ENCODE measurements at regions not wholly inside any gene's neighbourhood (a gene's known extent, or its start where the extent isn't known, plus 50 kb on each side); places are given as distances from the start of the nearest gene placed in this dataset.
"Not testable (repeated sequence)": the region's sequence is repeated elsewhere in the genome, so short reads cannot be mapped to it uniquely, and the experiment has no call there.

DNA sequence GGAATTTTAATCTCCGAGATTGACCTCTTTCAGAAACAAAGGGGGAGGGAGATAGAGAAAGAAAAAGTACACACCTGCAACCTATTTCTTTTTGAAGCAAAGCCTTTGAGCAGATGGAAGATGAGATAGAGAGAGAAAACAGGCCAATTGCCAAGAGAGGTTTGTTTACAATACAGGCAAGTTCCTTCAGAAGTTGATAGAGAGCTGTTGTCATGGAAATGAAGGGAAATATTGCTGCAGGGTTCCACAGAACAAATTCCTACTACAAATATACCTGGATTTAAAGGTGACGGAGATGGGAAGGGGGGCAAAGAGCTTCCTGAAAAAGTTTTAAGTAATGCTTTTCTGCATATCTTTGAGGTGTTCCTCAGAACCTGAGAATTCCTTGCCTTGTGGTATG is 388.4 kb downstream of the NDFIP2 start:
- DNase-seq (ENCODE audit: low read depth) = no peak

DNA sequence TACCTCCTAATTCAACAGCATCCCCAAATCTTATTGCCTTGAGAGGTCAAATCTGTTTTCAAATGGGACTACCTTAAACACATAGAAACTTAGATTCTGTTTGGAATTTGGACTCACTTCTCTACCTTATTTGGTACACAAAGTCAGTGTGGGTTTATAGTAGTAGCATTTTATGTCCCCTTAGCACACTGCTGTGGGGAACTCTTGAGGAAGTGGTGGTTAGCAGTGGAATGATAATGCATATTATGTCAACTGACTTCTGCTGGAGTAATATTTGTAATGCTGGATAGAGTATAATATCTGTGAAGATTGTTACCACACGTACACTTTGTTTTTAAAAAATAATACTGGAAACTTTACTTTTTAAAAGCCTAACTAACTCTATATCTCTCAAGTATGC is 386.3 kb downstream of the NDFIP2 start:
- DNase-seq (ENCODE audit: low read depth) = no peak

DNA sequence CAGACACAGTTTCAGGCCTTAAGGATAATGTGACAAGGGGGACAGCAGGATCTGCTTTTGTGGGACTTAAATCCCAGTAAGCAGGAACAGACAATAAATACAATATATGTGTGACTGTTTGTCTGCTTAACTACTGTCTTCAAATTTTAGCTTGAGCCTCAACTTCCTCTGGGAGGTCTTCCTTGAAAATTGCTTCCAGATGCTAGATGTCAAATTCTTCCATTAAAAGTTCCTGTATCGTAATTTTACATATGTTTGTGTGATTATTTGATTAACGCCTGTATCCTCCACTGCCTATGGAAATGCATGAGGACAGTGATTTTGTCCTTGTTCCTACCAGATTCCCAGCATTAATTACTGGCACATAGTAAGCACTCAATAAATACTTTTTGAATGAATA is 385.5 kb downstream of the NDFIP2 start:
- DNase-seq (ENCODE audit: low read depth) = no peak

DNA sequence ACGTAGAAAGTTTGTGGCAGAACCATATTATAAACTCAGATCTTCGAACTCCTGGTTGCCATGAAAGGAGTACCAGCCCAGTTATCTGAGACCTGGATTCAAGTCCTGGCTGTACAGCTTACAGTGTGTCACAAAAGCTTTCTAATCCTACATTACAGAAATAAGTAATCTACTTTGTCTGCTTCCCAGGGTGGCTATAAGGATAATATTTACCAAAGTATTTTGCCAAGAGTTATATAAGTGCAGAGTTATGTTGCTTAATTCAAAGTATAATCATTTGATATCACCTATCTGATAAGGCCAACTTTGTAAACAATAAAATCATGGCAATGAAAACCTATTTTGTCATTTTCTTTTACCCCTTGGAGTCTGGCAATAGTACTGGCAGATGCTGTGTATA is 381.6 kb downstream of the NDFIP2 start:
- no peak for DNase-seq (ENCODE audit: low read depth)

DNA sequence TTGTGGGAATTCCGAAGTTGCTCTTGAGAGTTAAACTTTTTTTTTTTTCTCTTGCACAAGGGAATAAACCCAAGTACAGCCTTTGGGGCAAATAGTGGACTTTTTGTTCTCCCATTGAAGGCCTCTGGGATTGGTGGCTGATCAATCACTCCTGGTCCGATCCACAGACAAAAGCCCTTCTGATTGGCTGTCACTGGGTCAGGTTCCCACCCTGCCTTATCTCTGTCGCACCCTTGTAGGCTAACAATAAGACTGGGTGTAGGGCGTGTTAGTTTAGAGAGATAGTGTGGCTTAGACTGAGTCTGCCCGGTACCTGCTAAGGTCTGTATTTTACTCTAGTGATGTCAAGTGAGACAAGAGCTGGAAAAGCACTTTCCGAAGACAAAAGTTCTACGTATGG is 380.8 kb downstream of the NDFIP2 start:
- no peak for DNase-seq (ENCODE audit: low read depth)

DNA sequence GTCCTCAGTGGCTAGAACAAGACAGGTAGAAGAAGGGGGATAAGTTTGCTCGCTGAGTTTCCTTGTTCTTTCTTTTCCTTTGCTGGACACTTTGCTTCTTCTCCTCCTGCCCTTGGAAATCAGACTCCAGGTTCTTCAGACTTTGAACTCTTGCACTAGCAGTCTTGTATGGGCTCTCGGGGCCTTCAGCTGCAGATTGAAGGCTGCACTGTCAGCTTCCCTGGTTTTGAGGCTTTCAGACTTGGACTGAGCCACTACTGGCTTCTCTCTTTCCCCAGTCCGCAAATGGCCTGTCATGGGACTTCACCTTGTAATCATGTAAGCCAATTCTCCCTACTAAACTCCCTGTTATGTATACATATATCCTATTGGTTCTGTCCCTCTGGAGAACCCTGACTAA is 379.8 kb downstream of the NDFIP2 start:
- DNase-seq (ENCODE audit: low read depth) = no peak

DNA sequence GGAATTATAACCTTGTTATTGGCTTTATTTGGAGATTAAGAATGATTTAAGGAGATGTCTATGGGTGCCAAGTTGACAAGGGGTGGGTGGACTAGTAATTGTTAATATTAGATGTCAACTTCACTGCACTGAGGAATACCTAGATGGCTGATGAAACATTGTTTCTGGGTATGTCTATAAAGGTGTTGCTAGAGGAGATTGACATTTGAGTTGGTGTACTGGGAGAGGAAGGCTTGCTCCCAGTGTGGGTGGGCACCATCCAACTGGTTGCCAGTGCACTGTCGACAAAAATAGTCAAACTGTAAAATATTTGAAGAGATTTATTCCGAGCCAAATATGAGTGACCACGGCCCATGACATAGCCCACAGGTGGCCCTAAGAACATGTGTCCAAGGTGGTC is 378.8 kb downstream of the NDFIP2 start:
- no peak for DNase-seq (ENCODE audit: low read depth)

DNA sequence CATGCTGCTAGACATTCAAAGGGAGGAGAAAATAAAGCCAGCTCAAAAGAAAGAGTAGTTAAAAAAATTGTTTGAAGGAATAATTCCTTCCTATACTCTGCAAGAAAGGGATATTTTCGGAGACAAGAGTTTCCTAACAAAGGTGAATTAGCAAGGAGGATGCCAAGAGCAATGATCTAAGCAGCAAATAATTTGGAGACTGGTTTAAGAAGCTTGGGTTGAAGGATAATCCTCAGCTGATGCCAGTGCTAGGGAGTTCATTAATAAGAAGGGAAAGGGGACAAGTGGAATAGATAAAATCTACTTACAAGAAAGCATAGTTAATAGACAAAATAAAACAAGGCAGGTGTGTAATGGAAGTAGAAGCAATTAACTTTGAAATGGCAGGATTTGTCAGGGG is 372.3 kb downstream of the NDFIP2 start:
- DNase-seq (ENCODE audit: low read depth) = no peak

DNA sequence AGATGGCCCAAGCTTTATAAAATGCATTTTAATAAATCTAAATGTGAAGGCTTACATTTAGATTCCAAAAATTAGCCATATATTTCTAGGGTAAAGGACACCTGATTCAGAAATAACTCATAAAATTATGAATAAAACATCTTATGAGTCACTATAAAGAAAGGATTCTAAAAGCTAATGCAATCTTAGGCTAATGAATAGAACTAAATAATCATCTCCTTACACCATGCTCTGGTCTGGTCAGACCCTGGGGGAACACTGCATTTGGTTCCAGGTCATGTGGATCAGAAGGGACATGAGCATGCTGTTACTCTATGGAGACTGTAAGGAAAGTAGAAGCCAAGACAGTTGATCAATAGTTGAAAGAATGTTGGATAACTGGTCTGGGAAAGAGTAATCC is 370.4 kb downstream of the NDFIP2 start:
- no peak for DNase-seq (ENCODE audit: low read depth)

DNA sequence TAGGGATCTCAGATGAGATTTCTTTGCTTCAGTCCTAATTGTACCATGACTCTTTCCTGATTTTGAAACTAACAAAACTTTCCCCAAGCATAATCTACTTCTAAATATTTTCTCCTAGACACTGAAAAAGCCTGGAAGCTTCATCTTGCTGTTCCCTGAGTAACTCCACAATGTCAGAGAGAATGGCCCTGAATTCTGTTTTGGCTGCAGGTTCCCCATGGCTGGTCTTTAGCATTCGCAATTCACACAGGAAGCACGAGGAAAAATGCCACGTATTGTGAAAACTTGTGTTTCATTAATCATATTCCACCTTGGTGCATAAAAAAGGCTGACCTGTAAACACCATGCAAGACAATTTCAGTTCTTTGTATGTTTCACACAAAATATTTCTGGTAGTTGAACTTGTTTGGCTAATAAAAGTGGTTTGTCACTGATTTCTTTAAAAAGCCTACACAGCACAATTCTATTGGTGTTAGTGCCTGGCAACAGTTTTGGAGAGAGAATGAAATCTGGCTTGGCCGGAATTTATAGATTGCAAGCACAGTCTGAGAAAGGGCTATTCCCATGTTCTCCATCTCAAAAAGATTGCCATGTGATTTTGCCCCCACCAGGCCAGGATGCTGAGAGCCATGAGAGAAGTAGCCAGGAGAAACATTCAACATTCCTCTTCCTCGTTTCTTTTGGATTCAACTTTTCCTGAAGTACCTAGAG is 367.1 kb downstream of the NDFIP2 start:
- DNase-seq (ENCODE audit: low read depth) = no peak

DNA sequence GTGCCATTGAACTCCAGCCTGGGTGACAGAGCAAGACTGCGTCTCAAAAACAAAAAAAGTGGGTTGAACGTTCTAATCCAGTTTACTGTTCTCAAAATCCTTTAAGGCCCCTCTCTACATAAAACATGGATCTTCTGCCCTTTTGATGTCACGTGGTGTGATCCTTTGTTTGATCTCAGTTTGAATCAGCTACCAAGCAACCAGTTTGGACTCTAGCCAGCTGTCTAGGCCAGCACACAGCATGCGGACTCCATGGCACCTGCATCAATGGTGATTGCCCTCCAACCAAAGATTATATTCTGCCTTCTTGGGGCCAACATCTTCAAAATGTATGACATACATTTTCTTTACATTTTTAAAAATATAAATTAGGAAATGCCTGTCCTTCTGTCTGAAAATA is 365.4 kb downstream of the NDFIP2 start:
- DNase-seq (ENCODE audit: low read depth) = no peak

DNA sequence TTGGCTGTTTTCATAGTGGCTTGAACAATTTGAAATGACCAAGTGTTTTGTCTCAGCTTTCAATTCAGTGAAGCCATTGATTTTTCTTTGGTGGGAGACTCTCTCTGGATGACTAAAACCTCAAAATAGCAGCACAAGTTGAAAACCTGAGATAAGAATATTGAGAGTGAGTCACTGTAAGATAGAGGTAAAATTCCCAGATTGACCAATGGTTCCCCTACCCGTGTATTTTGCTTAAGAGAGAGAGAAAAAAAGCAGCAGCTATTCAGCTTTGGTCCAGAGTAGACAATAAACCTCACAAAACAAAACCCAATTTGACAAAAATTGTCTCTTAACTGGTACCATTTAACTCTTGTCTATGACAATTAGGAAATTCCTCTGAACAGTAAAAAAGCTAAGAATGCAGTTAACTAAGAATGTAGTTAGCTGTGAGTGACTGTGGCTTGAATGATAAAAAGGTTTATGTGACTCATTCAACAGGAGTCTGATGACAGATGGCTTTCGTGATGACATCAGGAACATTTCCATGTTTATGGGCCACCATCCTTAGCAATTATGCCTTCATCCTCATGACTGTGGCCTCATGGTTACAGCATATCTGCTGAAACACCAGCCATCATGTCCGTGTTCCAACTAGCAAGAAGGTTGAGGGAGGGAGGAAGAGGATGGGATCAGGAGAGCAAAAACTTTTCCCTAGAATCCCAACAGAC is 356.9 kb downstream of the NDFIP2 start:
- no peak for DNase-seq (ENCODE audit: low read depth)

DNA sequence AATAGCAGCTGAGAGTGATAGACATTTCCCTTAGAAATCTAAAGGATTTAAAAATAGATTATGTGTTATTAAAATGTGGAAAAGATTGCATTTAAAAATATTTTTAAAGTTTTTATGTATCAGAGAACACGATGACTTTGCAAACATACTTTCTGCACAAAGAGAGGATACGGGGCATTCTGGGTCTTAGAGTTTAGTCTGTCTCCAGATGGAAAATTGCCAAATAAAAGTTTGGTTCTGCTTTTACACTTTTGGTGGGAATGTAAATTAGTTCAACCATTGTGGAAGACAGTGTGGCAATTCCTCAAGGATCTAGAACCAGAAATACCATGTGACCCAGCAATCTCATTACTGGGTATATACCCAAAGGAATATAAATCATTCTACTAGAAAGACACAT is 355.2 kb downstream of the NDFIP2 start:
- DNase-seq (ENCODE audit: low read depth) = not testable (repeated sequence)

DNA sequence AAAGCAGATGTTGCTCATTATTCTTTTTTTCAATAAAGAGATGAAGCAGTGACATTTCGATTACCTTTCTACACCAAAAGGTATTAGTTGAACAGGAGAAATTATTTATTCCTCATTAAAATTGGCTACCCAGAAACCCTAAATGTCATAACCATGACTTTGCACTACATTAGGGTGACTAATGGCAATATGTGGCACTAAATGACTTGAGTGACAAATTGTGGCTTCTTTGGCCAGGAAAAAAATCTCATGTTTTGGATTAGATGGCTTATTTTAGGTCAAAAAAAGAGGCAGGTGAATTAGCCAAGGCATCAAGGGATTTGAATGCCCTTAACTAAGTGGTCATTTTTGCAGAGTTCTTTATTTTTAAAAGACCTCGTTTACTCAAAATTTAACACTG is 353.9 kb downstream of the NDFIP2 start:
- DNase-seq (ENCODE audit: low read depth) = no peak

DNA sequence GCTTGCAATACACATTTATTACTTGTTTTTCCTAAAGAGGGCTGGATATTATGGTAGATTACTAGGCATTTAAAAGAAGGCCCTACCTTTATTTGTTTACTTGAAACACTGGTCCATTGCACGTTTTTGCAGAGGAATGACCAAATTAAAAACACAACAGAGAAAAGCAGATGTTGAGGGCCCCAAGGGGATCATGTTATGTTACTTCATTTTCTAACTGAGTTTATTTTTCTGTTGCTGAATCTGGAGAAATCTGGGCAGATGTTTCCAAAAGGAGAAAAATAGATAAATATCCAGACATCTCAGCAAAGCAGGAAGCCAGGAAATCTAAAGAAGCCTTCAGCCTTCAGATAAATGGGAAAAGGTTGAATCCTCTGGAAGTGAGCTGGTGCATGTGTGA is 353.0 kb downstream of the NDFIP2 start:
- no peak for DNase-seq (ENCODE audit: low read depth)

DNA sequence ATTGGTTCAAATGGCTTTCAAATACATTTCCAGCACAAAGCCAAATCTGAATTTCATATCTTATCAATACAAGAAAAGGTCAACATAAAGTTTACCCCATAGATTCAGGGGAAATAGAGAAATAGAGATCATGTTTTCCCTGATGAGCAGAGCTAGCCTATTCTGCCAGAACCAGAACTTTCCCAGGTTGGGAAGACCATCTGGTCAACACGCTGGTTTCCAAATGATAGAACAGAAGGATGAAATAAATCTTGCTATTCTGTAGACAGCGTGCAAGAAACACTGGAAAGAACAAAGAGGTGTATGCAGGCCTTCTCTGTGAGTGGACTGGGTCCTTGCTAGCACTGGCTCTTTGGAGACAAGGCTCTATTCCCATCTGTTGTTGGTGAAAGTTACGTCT is 350.6 kb downstream of the NDFIP2 start:
- no peak for DNase-seq (ENCODE audit: low read depth)

DNA sequence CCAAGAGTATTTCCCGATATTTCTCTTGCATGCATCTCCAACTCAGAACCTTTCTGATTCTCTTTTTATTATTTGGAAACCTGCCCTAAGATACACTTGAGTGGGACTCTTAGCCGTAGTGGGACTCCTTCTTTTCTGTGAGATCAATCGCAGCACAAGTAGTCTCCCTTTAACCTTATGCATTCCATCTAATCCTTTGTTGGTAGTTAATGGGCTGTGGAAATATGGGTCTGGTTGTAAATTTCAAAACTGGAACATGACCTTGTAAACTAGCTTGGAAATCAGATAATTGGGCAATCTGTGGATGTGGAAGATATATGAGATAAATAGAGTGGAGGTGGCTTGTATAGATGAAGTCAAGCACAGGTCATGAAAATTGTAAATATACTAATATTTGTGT is 350.0 kb downstream of the NDFIP2 start:
- no peak for DNase-seq (ENCODE audit: low read depth)

DNA sequence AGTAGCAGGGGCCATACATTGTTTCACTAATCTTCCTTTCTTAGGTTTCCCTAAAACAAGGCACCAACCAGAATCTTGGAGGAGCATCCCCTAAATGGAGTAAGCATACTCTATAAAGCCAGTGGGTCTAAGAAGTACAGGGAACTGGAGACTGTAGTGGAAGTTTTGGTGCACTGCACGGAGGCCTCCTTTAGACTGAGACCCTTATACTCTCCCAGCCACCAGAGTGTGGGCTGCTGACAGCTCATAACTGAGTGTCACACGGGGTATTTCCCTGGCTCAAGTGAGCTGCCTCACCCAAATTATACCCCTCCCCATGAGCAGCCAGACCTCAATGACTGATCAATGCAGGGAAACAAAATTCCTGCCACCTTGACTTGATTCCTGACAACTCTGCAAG is 349.5 kb downstream of the NDFIP2 start:
- DNase-seq (ENCODE audit: low read depth) = no peak

DNA sequence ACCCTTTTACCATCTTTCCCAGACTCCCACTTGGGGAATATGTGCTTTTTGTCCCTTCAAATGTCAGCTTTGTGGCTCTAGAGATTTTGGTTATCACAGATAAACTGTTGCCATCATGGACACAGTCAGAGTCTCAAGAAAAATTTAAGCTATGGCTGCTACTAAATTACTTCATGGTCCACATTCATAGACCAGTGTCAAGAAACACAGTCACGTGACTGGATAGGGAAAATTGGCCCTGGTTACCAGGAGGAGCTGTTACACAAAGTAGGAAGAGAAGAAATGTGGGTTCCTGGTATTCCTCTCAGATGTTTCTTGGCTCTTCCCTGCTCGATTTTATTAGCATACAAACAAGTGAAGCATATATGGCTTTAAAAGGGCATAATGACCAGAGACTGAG is 348.9 kb downstream of the NDFIP2 start:
- no peak for DNase-seq (ENCODE audit: low read depth)

DNA sequence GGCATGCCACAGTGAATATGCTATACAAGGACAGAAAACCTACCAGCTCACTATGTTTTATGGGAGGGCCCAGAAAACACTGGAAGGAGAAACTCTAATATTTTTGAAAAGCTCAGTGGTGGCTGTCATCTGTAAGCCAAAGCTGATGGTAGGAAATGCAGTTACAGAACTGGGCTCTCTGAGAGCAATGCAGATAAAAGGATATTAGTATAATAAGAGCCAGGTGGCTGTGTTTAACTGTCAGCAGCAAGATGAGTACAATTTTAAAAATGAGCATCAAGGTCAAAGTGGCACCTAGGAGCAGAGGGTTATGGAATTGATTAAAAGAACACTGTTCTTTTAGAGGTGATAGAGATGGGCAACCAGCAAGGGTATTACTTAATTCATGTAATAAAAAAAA is 345.0 kb downstream of the NDFIP2 start:
- no peak for DNase-seq (ENCODE audit: low read depth)

DNA sequence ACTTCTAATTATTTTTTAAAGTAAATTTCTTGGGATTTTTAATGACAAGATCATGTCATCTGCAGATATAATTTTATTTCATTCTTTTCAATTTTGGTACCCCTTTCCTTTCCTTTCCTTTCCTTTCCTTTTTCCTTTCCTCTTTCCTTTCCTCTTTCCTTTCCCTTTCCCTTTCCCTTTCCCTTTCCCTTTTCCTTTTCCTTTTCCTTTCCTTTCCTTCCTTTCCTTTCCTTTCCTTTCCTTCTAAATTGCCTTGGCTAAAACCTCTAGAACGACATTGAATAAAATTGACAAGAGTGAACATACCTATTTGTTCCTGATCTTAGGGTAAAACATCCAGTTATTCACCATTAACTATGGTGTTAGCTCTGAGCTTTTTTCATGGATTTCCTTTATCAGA is 334.1 kb downstream of the NDFIP2 start:
- DNase-seq (ENCODE audit: low read depth) = no peak

DNA sequence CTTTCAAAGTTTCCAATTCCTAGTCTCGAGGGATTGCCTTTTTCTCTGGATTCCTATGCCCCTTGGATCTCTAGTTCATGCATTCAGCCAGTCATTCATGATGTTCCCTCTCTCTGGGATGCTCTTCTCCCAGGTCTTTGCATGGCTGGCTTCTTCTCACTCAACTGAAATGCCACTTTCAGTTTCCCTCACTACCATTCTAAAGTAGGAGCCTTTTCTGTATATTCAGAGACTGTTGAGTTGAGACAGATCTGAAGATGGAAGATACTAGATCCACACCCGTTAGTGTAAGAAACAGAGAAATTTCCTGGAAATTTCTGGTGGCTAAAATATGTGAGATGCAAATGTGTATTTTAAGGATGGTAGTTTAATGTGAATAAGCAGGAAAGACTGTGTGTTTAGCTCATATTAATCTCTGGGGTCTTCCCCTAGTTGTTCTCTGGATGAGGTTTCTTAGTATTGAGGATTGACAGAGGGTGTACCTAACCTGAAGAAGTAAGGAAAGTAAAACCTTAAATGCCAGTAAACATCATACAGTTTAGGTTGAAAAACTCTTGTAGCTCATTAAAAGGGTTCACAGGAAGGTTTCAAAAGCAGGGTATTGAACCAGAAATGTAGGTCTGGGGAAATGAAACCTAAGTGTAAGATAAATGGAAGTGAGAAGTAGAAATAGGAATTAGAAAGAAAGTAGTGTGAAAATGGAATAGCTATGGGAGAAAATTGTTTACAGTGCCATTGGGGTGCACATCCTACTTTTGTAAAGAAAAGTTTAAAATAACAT is 331.3 kb downstream of the NDFIP2 start:
- no peak for DNase-seq (ENCODE audit: low read depth)

DNA sequence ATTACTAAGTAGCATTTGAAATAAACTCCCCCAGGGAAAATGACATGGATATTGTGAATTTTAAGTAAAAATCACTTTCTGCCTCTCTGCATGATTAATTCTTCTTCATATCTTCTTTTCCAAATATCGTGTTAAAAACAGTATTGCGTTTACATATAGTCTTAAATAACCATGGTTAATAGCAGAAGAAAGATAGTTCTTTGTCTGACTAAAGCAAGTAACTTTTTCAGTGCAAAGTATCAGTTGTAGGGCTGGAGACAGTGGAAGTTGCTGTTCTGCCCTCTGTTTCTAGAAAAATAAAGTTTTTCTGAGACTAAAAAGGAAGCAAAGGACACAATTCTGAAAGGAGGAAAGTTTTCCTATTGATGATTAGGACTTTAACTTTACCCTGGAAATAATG is 330.2 kb downstream of the NDFIP2 start:
- no peak for DNase-seq (ENCODE audit: low read depth)
